SU-DHL-6 (cell line): ENCODE measurements at regions not wholly inside any gene's neighbourhood (a gene's known extent, or its start where the extent isn't known, plus 50 kb on each side); places are given as distances from the start of the nearest gene placed in this dataset.

Experiments used
- EZH2phosphoT487 ChIP-seq: fragments of 200-600 bp; sonication (generic), shearing (Covaris generic); conservative IDR thresholded peaks from 2 replicates; pipeline ENCODE4 v1.6.1; 2018; ENCODE audit warnings: mild to moderate bottlenecking, antibody characterized with exemption, low read length, moderate library complexity, mixed read lengths
- TF ChIP-seq, protein P1 (sequence below): fragments of 200-600 bp; sonication (generic); IDR thresholded peaks from one replicate; pipeline ENCODE4 v1.5.1; 2017; ENCODE audit warnings: antibody characterized with exemption, mild to moderate bottlenecking, low read length, moderate library complexity; ENCODE audit not compliant: insufficient read depth, poor library complexity, severe bottlenecking

DNA sequence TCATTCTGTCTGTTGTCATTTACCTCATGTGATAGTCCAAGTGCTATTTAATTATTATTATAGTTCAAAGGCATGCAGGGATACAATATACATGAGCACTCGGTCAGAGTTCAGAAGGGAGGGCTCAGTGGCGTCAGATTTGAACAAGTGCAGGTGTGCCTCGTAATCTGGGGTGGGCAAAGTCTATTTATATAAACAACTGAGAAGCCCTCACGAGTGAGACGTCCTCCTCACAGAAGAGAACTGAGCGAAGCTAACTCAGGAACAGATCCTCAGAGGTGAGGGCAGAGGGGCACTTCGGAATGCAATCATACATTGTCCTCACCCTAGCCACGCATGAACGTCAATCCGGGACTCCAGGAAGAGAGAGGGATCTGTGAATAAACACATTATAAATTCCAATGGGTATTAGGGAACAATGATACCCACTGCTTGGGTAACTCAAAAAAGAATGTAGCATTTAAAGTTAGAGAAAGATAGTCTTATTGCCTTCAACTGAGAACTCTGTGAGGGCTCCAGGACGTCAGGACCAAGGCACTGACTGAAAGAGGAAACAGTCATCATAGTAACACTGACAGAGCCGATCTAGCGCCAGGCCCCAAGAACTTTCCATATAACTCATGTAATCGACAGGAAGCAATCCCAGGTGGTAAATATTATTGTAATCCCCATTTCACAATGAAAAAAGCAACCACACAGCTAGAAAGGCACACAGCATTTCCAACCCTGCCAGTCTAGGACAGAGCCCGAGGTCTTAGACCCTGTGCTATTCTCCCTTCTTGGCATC is 127.1 kb upstream of the B3GALT2 start:
- TF ChIP-seq, protein P1, sequence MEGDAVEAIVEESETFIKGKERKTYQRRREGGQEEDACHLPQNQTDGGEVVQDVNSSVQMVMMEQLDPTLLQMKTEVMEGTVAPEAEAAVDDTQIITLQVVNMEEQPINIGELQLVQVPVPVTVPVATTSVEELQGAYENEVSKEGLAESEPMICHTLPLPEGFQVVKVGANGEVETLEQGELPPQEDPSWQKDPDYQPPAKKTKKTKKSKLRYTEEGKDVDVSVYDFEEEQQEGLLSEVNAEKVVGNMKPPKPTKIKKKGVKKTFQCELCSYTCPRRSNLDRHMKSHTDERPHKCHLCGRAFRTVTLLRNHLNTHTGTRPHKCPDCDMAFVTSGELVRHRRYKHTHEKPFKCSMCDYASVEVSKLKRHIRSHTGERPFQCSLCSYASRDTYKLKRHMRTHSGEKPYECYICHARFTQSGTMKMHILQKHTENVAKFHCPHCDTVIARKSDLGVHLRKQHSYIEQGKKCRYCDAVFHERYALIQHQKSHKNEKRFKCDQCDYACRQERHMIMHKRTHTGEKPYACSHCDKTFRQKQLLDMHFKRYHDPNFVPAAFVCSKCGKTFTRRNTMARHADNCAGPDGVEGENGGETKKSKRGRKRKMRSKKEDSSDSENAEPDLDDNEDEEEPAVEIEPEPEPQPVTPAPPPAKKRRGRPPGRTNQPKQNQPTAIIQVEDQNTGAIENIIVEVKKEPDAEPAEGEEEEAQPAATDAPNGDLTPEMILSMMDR: no peak
- TF ChIP-seq EZH2phosphoT487: no peak
